Skeletal muscle cell (primary cell): ENCODE measurements at regions not wholly inside any gene's neighbourhood (a gene's known extent, or its start where the extent isn't known, plus 50 kb on each side); places are given as distances from the start of the nearest gene placed in this dataset.
"Not testable (repeated sequence)": the region's sequence is repeated elsewhere in the genome, so short reads cannot be mapped to it uniquely, and the experiment has no call there.

Experiments
- DNase-seq: peaks from one replicate; pipeline ENCODE4 v3.0.0-alpha.2; 2010; ENCODE audit warnings: low read depth
- H3K4me3 ChIP-seq: 2 replicates; pipeline ENCODE4 v1.5.1; 2011; ENCODE audit warnings: low read depth, mild to moderate bottlenecking, control low read depth, low read length, moderate library complexity

GRCh38 chr21:17119466-17120297 lies 393.2 kb upstream of the CXADR start:
- no peak for DNase-seq
- no peak overlapping the region for H3K4me3 ChIP-seq

GRCh38 chr21:17127395-17127794 lies 385.4 kb upstream of the CXADR start:
- H3K4me3 ChIP-seq, DNase-seq: not testable (repeated sequence)

- no peak for DNase-seq
These were observed 384.7 kb upstream of the CXADR start for GRCh38 chr21:17128132-17128531.

GRCh38 chr21:17139159-17139558 lies 373.7 kb upstream of the CXADR start:
- H3K4me3 ChIP-seq, DNase-seq: not testable (repeated sequence)

More at GRCh38 chr21:17128132-17128531, 384.7 kb upstream of the CXADR start:
- no peak overlapping the region for H3K4me3 ChIP-seq

- no peak overlapping the region for H3K4me3 ChIP-seq
- DNase-seq, result no peak
These were observed 373.1 kb upstream of the CXADR start for GRCh38 chr21:17139696-17140095.

- no peak overlapping the region for H3K4me3 ChIP-seq
- no peak for DNase-seq
These were observed 366.4 kb upstream of the CXADR start for GRCh38 chr21:17146426-17146825.

- H3K4me3 ChIP-seq, result no peak overlapping the region
- no peak for DNase-seq
These were observed 353.1 kb upstream of the CXADR start for GRCh38 chr21:17159697-17160096.

GRCh38 chr21:17185674-17186073 lies 327.2 kb upstream of the CXADR start:
- no peak for DNase-seq
- no peak overlapping the region for H3K4me3 ChIP-seq

GRCh38 chr21:17189963-17190362 lies 322.9 kb upstream of the CXADR start:
- no peak for DNase-seq
- H3K4me3 ChIP-seq, result no peak overlapping the region

GRCh38 chr21:17191346-17191993 lies 321.4 kb upstream of the CXADR start:
- DNase-seq, result no peak
- H3K4me3 ChIP-seq, result no peak overlapping the region

GRCh38 chr21:17195351-17195750 lies 317.5 kb upstream of the CXADR start:
- no peak overlapping the region for H3K4me3 ChIP-seq
- no peak for DNase-seq

GRCh38 chr21:17195976-17196375 lies 316.9 kb upstream of the CXADR start:
- no peak for DNase-seq

GRCh38 chr21:17196623-17197022 lies 316.2 kb upstream of the CXADR start:
- DNase-seq, result no peak
- H3K4me3 ChIP-seq, result no peak overlapping the region

More at GRCh38 chr21:17195976-17196375, 316.9 kb upstream of the CXADR start:
- H3K4me3 ChIP-seq, result no peak overlapping the region

GRCh38 chr21:17197996-17198395 lies 314.8 kb upstream of the CXADR start:
- DNase-seq, result no peak
- H3K4me3 ChIP-seq, result no peak overlapping the region

- no peak for DNase-seq
- H3K4me3 ChIP-seq, result no peak overlapping the region
These were observed 312.6 kb upstream of the CXADR start for GRCh38 chr21:17200250-17200649.

- H3K4me3 ChIP-seq, result no peak overlapping the region
- no peak for DNase-seq
These were observed 311.0 kb upstream of the CXADR start for GRCh38 chr21:17201741-17202260.

GRCh38 chr21:17214801-17215200 lies 298.0 kb upstream of the CXADR start:
- H3K4me3 ChIP-seq, result no peak overlapping the region
- DNase-seq, result no peak

- DNase-seq, H3K4me3 ChIP-seq: not testable (repeated sequence)
These were observed 293.8 kb upstream of the CXADR start for GRCh38 chr21:17219050-17219449.

GRCh38 chr21:17231124-17231523 lies 281.7 kb upstream of the CXADR start:
- H3K4me3 ChIP-seq, result no peak overlapping the region
- no peak for DNase-seq

- DNase-seq, result no peak
- H3K4me3 ChIP-seq, result no peak overlapping the region
These were observed 281.1 kb upstream of the CXADR start for GRCh38 chr21:17231771-17232170.

- H3K4me3 ChIP-seq, result no peak overlapping the region
- DNase-seq, result no peak
These were observed 274.4 kb upstream of the CXADR start for GRCh38 chr21:17238468-17238867.
